GM12873 (cell line): ENCODE measurements at regions not wholly inside any gene's neighbourhood (a gene's known extent, or its start where the extent isn't known, plus 50 kb on each side); places are given as distances from the start of the nearest gene placed in this dataset.

Experiments
- CTCF ChIP-seq: IDR thresholded peaks from 2 replicates; pipeline ENCODE4 v1.5.1; 2012; ENCODE audit warnings: low read depth, mild to moderate bottlenecking, moderate library complexity, low read length, control low read depth; ENCODE audit not compliant: insufficient read depth; ENCODE audit errors: missing control alignments

GRCh38 chr3:148493631-148494030 is 204.1 kb upstream of the AGTR1 start:
- no peak for TF ChIP-seq CTCF

- no peak for TF ChIP-seq CTCF
Measured at GRCh38 chr3:148494451-148494850, 203.3 kb upstream of the AGTR1 start.

GRCh38 chr3:148500881-148501280 is 196.8 kb upstream of the AGTR1 start:
- TF ChIP-seq CTCF, result no peak

GRCh38 chr3:148510116-148510515 is 187.6 kb upstream of the AGTR1 start:
- TF ChIP-seq CTCF, result no peak

GRCh38 chr3:148510561-148510960 is 187.1 kb upstream of the AGTR1 start:
- TF ChIP-seq CTCF, result no peak

- no peak for TF ChIP-seq CTCF
Measured at GRCh38 chr3:148512648-148513047, 185.1 kb upstream of the AGTR1 start.

- TF ChIP-seq CTCF, result no peak
Measured at GRCh38 chr3:148513096-148513543, 184.6 kb upstream of the AGTR1 start.
